Tibial artery (tissue), 4 donors: ENCODE measurements at regions not wholly inside any gene's neighbourhood (a gene's known extent, or its start where the extent isn't known, plus 50 kb on each side); places are given as distances from the start of the nearest gene placed in this dataset.
A peak's percentile ranks its signal among the peaks of the same experiment; 100 is the strongest.
"Not testable (repeated sequence)": the region's sequence is repeated elsewhere in the genome, so short reads cannot be mapped to it uniquely, and the experiment has no call there.

Experiments
- DNase-seq, 2 donors: peaks; one replicate each; pipeline ENCODE4 v3.0.0-alpha.2; 2019
- H3K27ac ChIP-seq, 2 donors: fragments of 200-600 bp; sonication (generic) in 1 of 2; 1 replicate in 1 of 2; 2 replicates in 1 of 2; pipeline ENCODE4 v1.5.1; 2018 to 2019; ENCODE audit warnings: mild to moderate bottlenecking in 1 of 2
- H3K27me3 ChIP-seq, 2 donors: fragments of 200-600 bp; sonication (generic) in 1 of 2; one replicate each; pipeline versions ENCODE4 v1.5.1 to v1.6.0; 2016 to 2019
- H3K36me3 ChIP-seq, 3 donors: fragments of 200-600 bp; sonication (generic) in 2 of 3; one replicate each; pipeline ENCODE4 v1.5.1; 2016 to 2019; ENCODE audit warnings: mild to moderate bottlenecking in 2 of 3
- H3K4me1 ChIP-seq, 4 donors: fragments of 200-600 bp; sonication (generic) in 2 of 4; 1 replicate in 3 of 4; 2 replicates in 1 of 4; pipeline ENCODE4 v1.5.1; 2016 to 2019
- H3K4me3 ChIP-seq, 2 donors: fragments of 200-600 bp; sonication (generic) in 1 of 2; 1 replicate in 1 of 2; 2 replicates in 1 of 2; pipeline ENCODE4 v1.5.1; 2018 to 2019; ENCODE audit warnings: mild to moderate bottlenecking in 2 of 2
- H3K9me3 ChIP-seq, 3 donors: fragments of 200-600 bp; sonication (generic) in 1 of 3; one replicate each; pipeline ENCODE4 v1.5.1; 2016 to 2019
- CTCF ChIP-seq, 2 experiments: fragments of 200-600 bp in 1 of 2; fragments of 450-650 bp in 1 of 2; IDR thresholded peaks; one replicate each; pipeline ENCODE4 v1.5.1; 2017 to 2019; ENCODE audit warnings: antibody characterized with exemption in 2 of 2, mild to moderate bottlenecking in 1 of 2, moderate library complexity in 1 of 2
- intact Hi-C: fragments of 100-400 bp; cut with DNase I; formaldehyde crosslinking; loops from one replicate; pipeline ENCODE4 v1.15.0; 2023; ENCODE audit warnings: low total_unique reads

DNA sequence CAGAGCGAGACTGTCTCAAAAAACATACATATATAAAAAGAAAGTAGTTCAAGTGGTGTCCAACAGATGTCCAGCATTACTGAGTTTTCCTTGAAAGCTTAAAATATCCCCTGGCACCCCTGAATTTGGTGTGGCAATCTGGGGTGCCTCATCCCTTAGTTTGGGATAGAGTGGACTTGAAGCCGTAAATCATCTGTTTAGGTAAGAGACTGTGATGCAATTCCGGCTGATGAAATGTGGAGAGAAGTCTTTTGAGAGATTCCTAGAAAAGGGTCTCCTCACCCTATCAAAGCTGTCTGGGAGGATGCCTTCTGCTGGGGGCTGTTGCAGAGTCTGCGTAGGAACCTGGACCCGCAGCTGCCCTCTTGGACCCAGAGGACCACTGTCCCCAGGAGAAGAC, 408.0 kb downstream of the RPS24 start:
- Histone ChIP-seq H3K4me1 (peaks cover 0 to 44% (median 13%) of the 10 kb centered on the region in 4 donors), H3K27me3 (no peaks in the 10 kb centered on the region), H3K36me3 (no peaks in the 10 kb centered on the region), H3K27ac (no peak overlapping the region), H3K4me3 (no peak overlapping the region), H3K9me3 (no peaks in the 10 kb centered on the region)
- intact Hi-C loops, result no loop called here
- no peak for TF ChIP-seq CTCF (IDR thresholded peaks at IDR 0.05)
- DNase-seq, result no peak

DNA sequence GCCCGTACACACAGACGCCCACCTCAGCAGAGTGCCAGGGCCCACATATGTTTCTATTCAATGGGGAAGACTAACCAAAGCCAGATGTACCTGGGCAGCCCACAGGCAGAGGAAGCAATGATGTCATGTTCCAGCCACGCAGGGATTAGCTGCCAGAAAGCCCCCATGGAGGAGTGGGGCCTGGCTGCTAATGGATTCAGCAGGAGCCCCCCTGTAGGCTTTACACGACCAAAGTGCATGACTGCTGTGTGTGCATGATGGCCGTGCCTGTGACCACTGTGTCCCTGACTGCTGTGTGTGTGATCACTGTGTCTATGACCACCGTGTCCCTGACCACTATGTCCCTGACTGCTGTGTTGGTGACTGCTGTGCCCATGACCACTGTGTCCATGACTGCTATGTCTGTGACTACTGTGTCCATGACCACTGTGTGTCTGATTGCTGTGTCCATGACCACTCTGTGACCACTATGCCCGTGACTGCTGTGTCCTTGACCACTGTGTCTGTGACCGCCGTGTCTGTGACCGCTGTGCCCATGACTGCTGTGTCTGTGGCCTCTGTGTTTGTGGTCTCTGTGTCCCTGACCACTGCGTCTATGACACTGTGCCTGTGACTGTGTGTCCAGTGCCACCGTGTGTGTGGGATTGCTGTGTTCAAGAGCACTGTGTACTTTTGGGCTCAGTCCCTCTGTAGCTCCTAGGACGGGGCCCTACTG, 409.3 kb downstream of the RPS24 start:
- Histone ChIP-seq H3K4me1 (peaks cover 0 to 36% (median 8%) of the 10 kb centered on the region in 4 donors), H3K4me3 (no peak overlapping the region), H3K27me3 (no peaks in the 10 kb centered on the region), H3K27ac (no peak overlapping the region), H3K36me3 (no peaks in the 10 kb centered on the region), H3K9me3 (no peaks in the 10 kb centered on the region)
- intact Hi-C loops, result no loop called here
- DNase-seq, result peak in 1 of 2 donors; percentile 31
- TF ChIP-seq CTCF (IDR thresholded peaks at IDR 0.05), result no peak

DNA sequence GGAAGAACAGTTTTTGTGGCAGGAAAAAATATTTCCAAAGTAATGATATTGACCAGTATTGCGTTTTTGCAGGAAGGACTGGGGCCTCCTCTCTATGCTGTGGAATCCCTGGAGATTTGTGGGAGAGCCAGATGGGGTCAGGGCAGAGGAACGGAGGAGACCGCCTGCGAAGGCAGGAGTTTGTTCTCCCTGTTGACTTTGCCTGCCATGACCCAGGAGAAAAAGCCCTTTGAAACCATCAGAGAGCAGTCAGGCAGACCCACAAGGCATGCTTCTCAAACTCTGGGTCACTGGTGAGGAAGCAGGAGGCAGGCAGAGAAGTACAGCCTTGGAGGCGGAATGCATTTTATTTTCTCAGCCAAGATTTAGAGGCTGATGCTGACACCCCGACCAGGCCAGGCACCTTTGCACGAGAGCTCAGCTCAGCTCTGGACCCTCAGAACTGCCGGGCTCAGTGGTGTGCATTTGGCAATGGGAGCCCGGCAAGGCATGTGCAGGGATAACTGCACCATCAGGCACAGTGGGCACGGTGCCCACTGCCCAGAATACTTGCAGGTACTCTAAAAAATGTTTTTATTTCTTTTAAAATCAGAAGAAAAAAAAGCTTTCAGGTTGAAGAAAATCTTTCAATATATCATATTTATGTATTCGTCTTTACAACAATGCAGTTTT, 410.4 kb downstream of the RPS24 start:
- intact Hi-C loops, result no loop called here
- TF ChIP-seq CTCF (IDR thresholded peaks at IDR 0.05), result no peak
- Histone ChIP-seq H3K4me1 (peaks cover 0 to 26% (median 7%) of the 10 kb centered on the region in 4 donors), H3K36me3 (no peaks in the 10 kb centered on the region), H3K9me3 (no peaks in the 10 kb centered on the region), H3K27me3 (no peaks in the 10 kb centered on the region), H3K27ac (no peak overlapping the region), H3K4me3 (no peak overlapping the region)
- DNase-seq, result no peak

GRCh38 chr10:78444741-78445140, 411.1 kb downstream of the RPS24 start:
- H3K36me3 ChIP-seq, H3K27ac ChIP-seq, H3K4me3 ChIP-seq, DNase-seq, H3K9me3 ChIP-seq, H3K27me3 ChIP-seq, intact Hi-C loops: not testable (repeated sequence)
- H3K4me1 ChIP-seq, result peaks cover 0 to 23% (median 7%) of the 10 kb centered on the region in 4 donors

GRCh38 chr10:78445308-78445707, 411.6 kb downstream of the RPS24 start:
- no peaks in the 10 kb centered on the region for H3K9me3 ChIP-seq
- DNase-seq, result no peak
- H3K4me1 ChIP-seq, result peaks cover 0 to 23% (median 7%) of the 10 kb centered on the region in 4 donors
- no peak for TF ChIP-seq CTCF (IDR thresholded peaks at IDR 0.05)
- H3K27ac ChIP-seq, result no peak overlapping the region
- no peak overlapping the region for H3K4me3 ChIP-seq
- intact Hi-C loops, result no loop called here
- no peaks in the 10 kb centered on the region for H3K27me3 ChIP-seq
- no peaks in the 10 kb centered on the region for H3K36me3 ChIP-seq

GRCh38 chr10:78448470-78448869, 414.8 kb downstream of the RPS24 start:
- Histone ChIP-seq H3K4me3 (no peak overlapping the region), H3K27me3 (no peaks in the 10 kb centered on the region), H3K27ac (no peak overlapping the region), H3K4me1 (peaks cover 0 to 11% (median 0%) of the 10 kb centered on the region in 4 donors), H3K36me3 (no peaks in the 10 kb centered on the region), H3K9me3 (no peaks in the 10 kb centered on the region)
- no peak for TF ChIP-seq CTCF (IDR thresholded peaks at IDR 0.05)
- DNase-seq, result peak in 1 of 2 donors; percentile 24
- intact Hi-C loops, result no loop called here
